ENCODE measurements at regions not wholly inside any gene's neighbourhood (a gene's known extent, or its start where the extent isn't known, plus 50 kb on each side); places are given as distances from the start of the nearest gene placed in this dataset.

- Histone ChIP-seq H3K27me3 (no peaks in the 10 kb centered on the region), H3K4me3 (no peak overlapping the region), H3K36me3 (no peaks in the 10 kb centered on the region), H3K9ac (ENCODE audit: low read depth in 2 of 2, low read length in 2 of 2) (no peak overlapping the region), H3K9me3 (no peaks in the 10 kb centered on the region), H3K4me1 (no peaks in the 10 kb centered on the region), H3K27ac (no peak overlapping the region)
- intact Hi-C loops (cut with DNase I): no loop called here
- no peak for DNase-seq
- no peak for TF ChIP-seq CTCF (IDR thresholded peaks at IDR 0.05)
Measured at GRCh38 chr9:19533373-19533772, 124.6 kb downstream of the ACER2 start.

- no peak for TF ChIP-seq CTCF (IDR thresholded peaks at IDR 0.05)
- Histone ChIP-seq H3K4me1 (no peaks in the 10 kb centered on the region), H3K9me3 (no peaks in the 10 kb centered on the region), H3K27ac (no peak overlapping the region), H3K9ac (ENCODE audit: low read depth in 2 of 2, low read length in 2 of 2) (no peak overlapping the region), H3K27me3 (no peaks in the 10 kb centered on the region), H3K36me3 (no peaks in the 10 kb centered on the region), H3K4me3 (no peak overlapping the region)
- no peak for DNase-seq
- intact Hi-C loops (cut with DNase I): no loop called here
Measured at GRCh38 chr9:19527663-19528062, 118.9 kb downstream of the ACER2 start.

GRCh38 chr9:19522558-19522957 lies 113.7 kb downstream of the ACER2 start:
- Histone ChIP-seq H3K36me3 (no peaks in the 10 kb centered on the region), H3K27ac (no peak overlapping the region), H3K4me3 (no peak overlapping the region), H3K9me3 (no peaks in the 10 kb centered on the region), H3K4me1 (no peaks in the 10 kb centered on the region), H3K27me3 (no peaks in the 10 kb centered on the region), H3K9ac (ENCODE audit: low read depth in 2 of 2, low read length in 2 of 2) (no peak overlapping the region)
- intact Hi-C loops (cut with DNase I): no loop called here
- DNase-seq: no peak
- no peak for TF ChIP-seq CTCF (IDR thresholded peaks at IDR 0.05)

GRCh38 chr9:19521205-19521604 lies 112.4 kb downstream of the ACER2 start:
- intact Hi-C loops (cut with DNase I): no loop called here
- DNase-seq: no peak

GRCh38 chr9:19517202-19517942 lies 108.6 kb downstream of the ACER2 start:
- DNase-seq: no peak
- intact Hi-C loops (cut with DNase I): no loop called here
- no peaks in the 10 kb centered on the region for H3K9me3 ChIP-seq
- H3K4me1 ChIP-seq: no peaks in the 10 kb centered on the region
- H3K36me3 ChIP-seq: no peaks in the 10 kb centered on the region
- H3K9ac ChIP-seq (ENCODE audit: low read depth in 2 of 2, low read length in 2 of 2): no peak overlapping the region
- TF ChIP-seq CTCF (IDR thresholded peaks at IDR 0.05): no peak
- no peak overlapping the region for H3K4me3 ChIP-seq
- H3K27ac ChIP-seq: no peak overlapping the region
- H3K27me3 ChIP-seq: no peaks in the 10 kb centered on the region

More at GRCh38 chr9:19521205-19521604, 112.4 kb downstream of the ACER2 start:
- Histone ChIP-seq H3K9me3 (no peaks in the 10 kb centered on the region), H3K27me3 (no peaks in the 10 kb centered on the region), H3K9ac (ENCODE audit: low read depth in 2 of 2, low read length in 2 of 2) (no peak overlapping the region), H3K4me1 (no peaks in the 10 kb centered on the region), H3K36me3 (no peaks in the 10 kb centered on the region), H3K27ac (no peak overlapping the region), H3K4me3 (no peak overlapping the region)
- TF ChIP-seq CTCF (IDR thresholded peaks at IDR 0.05): no peak

Data from colonic mucosa (tissue), 4 donors.